Activated CD4-positive, alpha-beta T cell treated with anti-CD3 and anti-CD28 coated beads for 4 hours (primary cell): ENCODE measurements at regions not wholly inside any gene's neighbourhood (a gene's known extent, or its start where the extent isn't known, plus 50 kb on each side); places are given as distances from the start of the nearest gene placed in this dataset.
"Not testable (repeated sequence)": the region's sequence is repeated elsewhere in the genome, so short reads cannot be mapped to it uniquely, and the experiment has no call there.

Experiments
- DNase-seq, 2 donors: peaks; one replicate each; pipeline ENCODE4 v3.0.0-alpha.2; 2020

GRCh38 chr13:81409284-81409683 lies 1068.4 kb upstream of the SPRY2 start:
- DNase-seq, result no peak

- no peak for DNase-seq
Observed at GRCh38 chr13:81408647-81409046, 1067.7 kb upstream of the SPRY2 start.

- no peak for DNase-seq
Observed at GRCh38 chr13:81406639-81407292, 1065.8 kb upstream of the SPRY2 start.

- no peak for DNase-seq
Observed at GRCh38 chr13:81406022-81406421, 1065.1 kb upstream of the SPRY2 start.

- no peak for DNase-seq
Observed at GRCh38 chr13:81396192-81396591, 1055.3 kb upstream of the SPRY2 start.

- no peak for DNase-seq
Observed at GRCh38 chr13:81395368-81395767, 1054.4 kb upstream of the SPRY2 start.

GRCh38 chr13:81394640-81395039 lies 1053.7 kb upstream of the SPRY2 start:
- no peak for DNase-seq

GRCh38 chr13:81393721-81394120 lies 1052.8 kb upstream of the SPRY2 start:
- no peak for DNase-seq

- no peak for DNase-seq
Observed at GRCh38 chr13:81393110-81393509, 1052.2 kb upstream of the SPRY2 start.

GRCh38 chr13:81388400-81388799 lies 1047.5 kb upstream of the SPRY2 start:
- no peak for DNase-seq

GRCh38 chr13:81383444-81383843 lies 1042.5 kb upstream of the SPRY2 start:
- no peak for DNase-seq

GRCh38 chr13:81382246-81382645 lies 1041.3 kb upstream of the SPRY2 start:
- no peak for DNase-seq

GRCh38 chr13:81381560-81381959 lies 1040.6 kb upstream of the SPRY2 start:
- DNase-seq, result no peak

GRCh38 chr13:81379183-81379582 lies 1038.3 kb upstream of the SPRY2 start:
- DNase-seq, result no peak

GRCh38 chr13:81377921-81378320 lies 1037.0 kb upstream of the SPRY2 start:
- no peak for DNase-seq

- DNase-seq, result no peak
Observed at GRCh38 chr13:81375709-81376108, 1034.8 kb upstream of the SPRY2 start.

GRCh38 chr13:81362711-81363110 lies 1021.8 kb upstream of the SPRY2 start:
- not testable (repeated sequence) for DNase-seq

- DNase-seq, result no peak
Observed at GRCh38 chr13:81350056-81350455, 1009.1 kb upstream of the SPRY2 start.

GRCh38 chr13:81340118-81341069 lies 999.5 kb upstream of the SPRY2 start:
- DNase-seq, result not testable (repeated sequence)

- DNase-seq, result not testable (repeated sequence)
Observed at GRCh38 chr13:81339666-81340065, 998.7 kb upstream of the SPRY2 start.

GRCh38 chr13:81334481-81334880 lies 993.6 kb upstream of the SPRY2 start:
- DNase-seq, result no peak

- no peak for DNase-seq
Observed at GRCh38 chr13:81326913-81327312, 986.0 kb upstream of the SPRY2 start.

GRCh38 chr13:81320516-81320915 lies 979.6 kb upstream of the SPRY2 start:
- DNase-seq, result no peak

- DNase-seq, result no peak
Observed at GRCh38 chr13:81319351-81319750, 978.4 kb upstream of the SPRY2 start.
